GM13976 (cell line): ENCODE measurements at regions not wholly inside any gene's neighbourhood (a gene's known extent, or its start where the extent isn't known, plus 50 kb on each side); places are given as distances from the start of the nearest gene placed in this dataset.

Experiments used
- DNase-seq: peaks from one replicate; pipeline ENCODE4 v3.0.0; 2012; ENCODE audit warnings: low spot score
- CTCF ChIP-seq: IDR thresholded peaks from 2 replicates; pipeline ENCODE4 v1.5.1; 2012; ENCODE audit warnings: borderline replicate concordance, mild to moderate bottlenecking; ENCODE audit not compliant: insufficient read depth; ENCODE audit errors: extremely low read depth, missing control alignments, control extremely low read depth
- in situ Hi-C: fragments of 300-500 bp; cut with MboI; formaldehyde crosslinking; loops from one replicate; pipeline ENCODE4 v1.12.0; 2022; ENCODE audit warnings: low sequenced_read_pairs, mixed read lengths, inconsistent platforms; ENCODE audit not compliant: unreplicated experiment

DNA sequence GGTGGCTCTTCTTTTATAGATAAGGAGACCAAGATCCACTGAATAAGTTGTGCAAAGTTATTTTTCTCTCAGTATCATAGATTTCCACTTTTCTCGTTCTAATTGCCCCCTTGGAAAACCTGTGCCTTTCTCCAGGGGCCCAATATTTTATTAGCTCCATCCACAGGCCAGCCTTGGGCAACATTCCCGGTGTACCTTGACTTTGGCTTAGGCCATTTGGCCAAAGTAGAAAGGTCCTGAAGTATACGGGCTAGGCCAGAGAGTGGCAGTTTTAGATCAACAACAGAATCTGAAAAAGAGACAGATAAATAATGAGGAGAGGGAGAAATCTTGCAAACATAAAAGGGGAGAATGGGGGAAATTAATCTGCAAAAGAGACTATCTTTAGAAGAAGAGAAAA is 91.7 kb upstream of the CHMP2B start:
- in situ Hi-C loops: no loop called here
- TF ChIP-seq CTCF: no peak
- no peak for DNase-seq

DNA sequence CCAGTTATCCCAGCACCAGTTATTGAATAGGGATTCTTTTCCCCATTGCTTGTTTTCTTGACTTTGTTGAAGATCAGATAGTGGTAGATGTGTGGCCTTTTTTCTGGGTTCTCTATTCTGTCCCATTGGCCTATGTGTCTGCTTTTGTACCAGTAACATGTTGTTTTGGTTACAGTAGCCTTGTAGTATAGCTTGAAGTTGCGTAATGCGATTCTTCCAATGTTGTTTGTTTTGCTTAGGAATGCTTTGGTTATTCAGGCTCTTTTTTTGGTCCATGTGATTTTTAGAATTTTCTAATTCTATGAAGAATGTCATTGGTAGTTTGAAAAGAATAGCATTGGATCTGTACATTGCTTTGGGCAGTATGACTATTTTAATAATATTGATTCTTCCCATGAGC is 94.3 kb upstream of the CHMP2B start:
- DNase-seq: no peak
- TF ChIP-seq CTCF: no peak
- in situ Hi-C loops: no loop called here

- TF ChIP-seq CTCF: no peak
- in situ Hi-C loops: no loop called here
- no peak for DNase-seq
Measured at GRCh38 chr3:87128006-87128405, 99.1 kb upstream of the CHMP2B start.

- TF ChIP-seq CTCF: no peak
- no peak for DNase-seq
- in situ Hi-C loops: no loop called here
Measured at GRCh38 chr3:87127281-87127680, 99.8 kb upstream of the CHMP2B start.

- DNase-seq: no peak
- in situ Hi-C loops: no loop called here
- no peak for TF ChIP-seq CTCF
Measured at GRCh38 chr3:87126321-87126720, 100.8 kb upstream of the CHMP2B start.

DNA sequence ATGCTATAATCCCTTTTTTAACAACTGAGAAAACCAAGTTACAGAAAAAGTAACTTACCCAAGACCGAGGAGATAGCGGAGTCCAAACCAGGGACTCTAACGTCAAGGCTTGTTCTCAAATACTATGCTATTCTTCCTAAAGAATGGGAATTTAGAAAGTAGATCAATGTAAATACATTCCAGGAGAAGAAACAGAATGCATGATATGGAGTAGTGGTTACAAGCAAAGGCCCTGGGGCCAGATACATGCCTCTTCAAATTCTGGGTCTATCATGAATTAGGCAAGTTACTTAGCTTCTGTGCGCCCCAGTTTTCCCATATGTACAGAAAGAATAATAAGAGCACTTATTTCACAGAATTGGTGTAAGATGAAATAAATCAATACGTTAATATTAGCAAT is 102.0 kb upstream of the CHMP2B start:
- no peak for TF ChIP-seq CTCF
- DNase-seq: no peak
- in situ Hi-C loops: no loop called here

DNA sequence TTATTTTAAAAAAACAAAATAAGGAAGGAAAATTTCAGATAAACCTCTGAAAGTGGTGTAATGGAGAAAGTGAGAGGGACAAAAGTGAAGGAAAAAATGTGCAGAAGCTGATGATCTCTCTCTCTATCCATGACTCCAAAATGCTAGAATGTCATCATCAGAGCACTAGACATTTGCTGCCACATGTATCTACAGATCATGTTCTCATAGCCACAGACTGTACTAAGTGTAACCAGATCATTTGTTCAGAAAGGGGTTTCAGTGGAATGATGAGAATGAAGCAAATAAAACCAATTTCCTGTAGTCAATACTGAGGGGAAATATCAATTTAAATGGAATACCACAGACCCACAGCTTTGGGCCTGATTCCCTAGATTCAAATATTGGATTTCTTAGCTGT is 104.3 kb upstream of the CHMP2B start:
- TF ChIP-seq CTCF: no peak

More for the DNA sequence above, 104.3 kb upstream of the CHMP2B start:
- no peak for DNase-seq
- in situ Hi-C loops: no loop called here
